SK-N-SH (cell line): ENCODE measurements at regions not wholly inside any gene's neighbourhood (a gene's known extent, or its start where the extent isn't known, plus 50 kb on each side); places are given as distances from the start of the nearest gene placed in this dataset.

Source experiments
- EZH2phosphoT487 ChIP-seq: fragments of 200-600 bp; sonication (generic); IDR thresholded peaks from 2 replicates; pipeline ENCODE4 v1.6.1; 2017; ENCODE audit warnings: low read depth, mixed run types, mild to moderate bottlenecking, antibody characterized with exemption, moderate library complexity, borderline replicate concordance
- FOSL2 ChIP-seq: IDR thresholded peaks from 2 replicates; pipeline ENCODE4 v1.4.0; 2012; ENCODE audit warnings: low read depth, mild to moderate bottlenecking, moderate library complexity, borderline replicate concordance
- JUND ChIP-seq: IDR thresholded peaks from 2 replicates; pipeline ENCODE4 v1.4.0; 2012
- MEF2A ChIP-seq: IDR thresholded peaks from 2 replicates; pipeline ENCODE4 v1.4.0; 2012; ENCODE audit warnings: low read depth, borderline replicate concordance
- POLR2AphosphoS5 ChIP-seq: IDR thresholded peaks from 2 replicates; pipeline ENCODE4 v1.6.1; 2012; ENCODE audit warnings: low read depth, low read length
- REST ChIP-seq: IDR thresholded peaks from 2 replicates; pipeline ENCODE4 v1.6.1; 2012; ENCODE audit warnings: mild to moderate bottlenecking, low read depth, low read length, moderate library complexity
- SMC3 ChIP-seq: IDR thresholded peaks from 2 replicates; pipeline ENCODE4 v1.6.1; 2012; ENCODE audit warnings: low read depth, low read length, improper control_type of control experiment
- TEAD4 ChIP-seq: IDR thresholded peaks from 2 replicates; pipeline ENCODE4 v1.4.0; 2012; ENCODE audit warnings: mild to moderate bottlenecking, borderline replicate concordance; ENCODE audit not compliant: insufficient read depth
- YY1 ChIP-seq: IDR thresholded peaks from 2 replicates; pipeline ENCODE4 v1.4.0; 2012; ENCODE audit warnings: low read depth, mild to moderate bottlenecking
- TF ChIP-seq, protein P1 (sequence below): fragments of 200-600 bp; sonication (generic); IDR thresholded peaks from 2 replicates; pipeline ENCODE4 v1.6.1; 2017; ENCODE audit warnings: antibody characterized with exemption, mild to moderate bottlenecking, moderate library complexity

DNA sequence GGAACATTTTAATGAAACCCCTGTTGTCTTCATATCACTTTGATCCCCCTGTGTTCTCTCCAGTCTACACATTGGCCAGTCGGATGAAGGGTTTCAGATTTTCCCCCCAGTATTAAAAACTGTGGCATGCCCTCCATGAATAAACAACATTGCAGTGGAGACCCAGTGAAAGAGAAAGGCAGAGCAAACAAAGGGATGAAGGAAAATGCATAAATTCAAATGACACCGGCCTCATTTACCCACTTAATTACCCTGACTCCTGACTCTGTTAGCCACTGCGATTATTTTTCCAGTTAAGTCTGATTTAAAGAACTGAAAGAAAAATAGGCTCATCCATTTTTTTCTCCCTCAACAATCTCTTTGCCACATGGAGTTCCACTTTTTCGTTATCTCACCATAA is 569.2 kb downstream of the TFAP2B start:
- TF ChIP-seq POLR2AphosphoS5: no peak
- TF ChIP-seq, protein P1, sequence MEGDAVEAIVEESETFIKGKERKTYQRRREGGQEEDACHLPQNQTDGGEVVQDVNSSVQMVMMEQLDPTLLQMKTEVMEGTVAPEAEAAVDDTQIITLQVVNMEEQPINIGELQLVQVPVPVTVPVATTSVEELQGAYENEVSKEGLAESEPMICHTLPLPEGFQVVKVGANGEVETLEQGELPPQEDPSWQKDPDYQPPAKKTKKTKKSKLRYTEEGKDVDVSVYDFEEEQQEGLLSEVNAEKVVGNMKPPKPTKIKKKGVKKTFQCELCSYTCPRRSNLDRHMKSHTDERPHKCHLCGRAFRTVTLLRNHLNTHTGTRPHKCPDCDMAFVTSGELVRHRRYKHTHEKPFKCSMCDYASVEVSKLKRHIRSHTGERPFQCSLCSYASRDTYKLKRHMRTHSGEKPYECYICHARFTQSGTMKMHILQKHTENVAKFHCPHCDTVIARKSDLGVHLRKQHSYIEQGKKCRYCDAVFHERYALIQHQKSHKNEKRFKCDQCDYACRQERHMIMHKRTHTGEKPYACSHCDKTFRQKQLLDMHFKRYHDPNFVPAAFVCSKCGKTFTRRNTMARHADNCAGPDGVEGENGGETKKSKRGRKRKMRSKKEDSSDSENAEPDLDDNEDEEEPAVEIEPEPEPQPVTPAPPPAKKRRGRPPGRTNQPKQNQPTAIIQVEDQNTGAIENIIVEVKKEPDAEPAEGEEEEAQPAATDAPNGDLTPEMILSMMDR: no peak
- TF ChIP-seq SMC3: no peak
- TF ChIP-seq JUND: no peak
- no peak for TF ChIP-seq FOSL2
- TF ChIP-seq EZH2phosphoT487: no peak
- TF ChIP-seq YY1: no peak
- TF ChIP-seq TEAD4: no peak
- no peak for TF ChIP-seq MEF2A
- TF ChIP-seq REST: no peak
